ENCODE measurements at regions not wholly inside any gene's neighbourhood (a gene's known extent, or its start where the extent isn't known, plus 50 kb on each side); places are given as distances from the start of the nearest gene placed in this dataset.

- H3K4ac ChIP-seq (ENCODE audit: low read depth, low read length), result no peak overlapping the region
- H3K56ac ChIP-seq (ENCODE audit: insufficient read length, low read depth, low read length), result no peak overlapping the region
- no peaks in the 10 kb centered on the region for H3K4me1 ChIP-seq (ENCODE audit: insufficient read depth, low read length)
- no peak overlapping the region for H3T11ph ChIP-seq (ENCODE audit: low read length)
- H3K27me3 Mint-ChIP-seq (ENCODE audit: low read depth), result no peaks in the 10 kb centered on the region; the same call in 1 of the 2 replicates
- H2AFZ ChIP-seq (ENCODE audit: low read length), result no peak overlapping the region
- H3K36me3 Mint-ChIP-seq (ENCODE audit: insufficient read depth in 1 of 3, low read depth in 3 of 3), result no peaks in the 10 kb centered on the region
- no peaks in the 10 kb centered on the region for H3K27me3 ChIP-seq (ENCODE audit: insufficient read depth, low read length)
- no peak overlapping the region for H3K27ac Mint-ChIP-seq
- H3K27ac ChIP-seq (ENCODE audit: insufficient read length, low read depth, low read length), result no peak overlapping the region
- no peaks in the 10 kb centered on the region for H3K9me3 ChIP-seq (ENCODE audit: control insufficient read depth, low read depth, low read length)
- H3K79me1 ChIP-seq (ENCODE audit: insufficient read depth, low read depth, low read length, poor library complexity, severe bottlenecking), result no peaks in the 10 kb centered on the region
- no peak overlapping the region for H3K4me2 ChIP-seq (ENCODE audit: insufficient read depth, insufficient read length, low read length)
- H4K5ac ChIP-seq (ENCODE audit: insufficient read length, low read depth, low read length), result no peak overlapping the region
- no peak overlapping the region for H3K23ac ChIP-seq (ENCODE audit: insufficient read length, low read depth, low read length)
- DNase-seq, result no peak
- H3K9me3 Mint-ChIP-seq, result no peaks in the 10 kb centered on the region
- no peak for TF ChIP-seq CTCF (conservative IDR thresholded peaks at IDR 0.05)
- no peaks in the 10 kb centered on the region for H3K79me2 ChIP-seq (ENCODE audit: insufficient read depth, low read length)
- no CpG with 5 or more reads among the region's 11 CpGs for WGBS (ENCODE audit: extremely low coverage, insufficient read length, low lambda C conversion rate)
- no peak overlapping the region for H2BK12ac ChIP-seq (ENCODE audit: insufficient read length, low read depth, low read length)
- H4K20me1 ChIP-seq (ENCODE audit: control insufficient read depth, insufficient read depth, insufficient read length), result no peaks in the 10 kb centered on the region
- H2BK5ac ChIP-seq (ENCODE audit: insufficient read length, low read length), result no peak overlapping the region
- no peak overlapping the region for H3K18ac ChIP-seq (ENCODE audit: insufficient read length, low read depth, low read length)
- H2BK20ac ChIP-seq (ENCODE audit: low read depth, low read length, poor library complexity, severe bottlenecking), result no peak overlapping the region
- no peak overlapping the region for H2BK15ac ChIP-seq (ENCODE audit: low read depth, low read length)
- no peak overlapping the region for H2BK120ac ChIP-seq (ENCODE audit: low read depth, low read length, poor library complexity, severe bottlenecking)
- H3K14ac ChIP-seq (ENCODE audit: insufficient read depth, low read length), result no peak overlapping the region
- no peak overlapping the region for H4K8ac ChIP-seq (replicated peaks; ENCODE audit: insufficient read length, low read depth, low read length)
- no peak overlapping the region for H2AK5ac ChIP-seq (ENCODE audit: insufficient read length, low read length)
- H4K91ac ChIP-seq (ENCODE audit: insufficient read length, low read depth, low read length), result no peak overlapping the region
- no peak overlapping the region for H3K4me3 Mint-ChIP-seq
- H3K4me1 Mint-ChIP-seq, result no peaks in the 10 kb centered on the region
- H3K9ac ChIP-seq (ENCODE audit: extremely low read depth, insufficient read length, low read length), result no peak overlapping the region
- H3K23me2 ChIP-seq (ENCODE audit: insufficient read length, low read depth, low read length, poor library complexity, severe bottlenecking), result no peaks in the 10 kb centered on the region
These were observed 1128.4 kb upstream of the MAP3K7 start for GRCh38 chr6:91715171-91715805.

All from H9 (cell line).